ENCODE measurements at regions not wholly inside any gene's neighbourhood (a gene's known extent, or its start where the extent isn't known, plus 50 kb on each side); places are given as distances from the start of the nearest gene placed in this dataset.

GRCh38 chr14:56000846-56001245 lies 117.4 kb upstream of the PELI2 start:
- TF ChIP-seq CTCF (conservative IDR thresholded peaks at IDR 0.05; ENCODE audit: low read depth, low read length) (no peak), POLR2A (IDR thresholded peaks at IDR 0.05; ENCODE audit: low read depth, low read length) (no peak)
